ENCODE measurements at regions not wholly inside any gene's neighbourhood (a gene's known extent, or its start where the extent isn't known, plus 50 kb on each side); places are given as distances from the start of the nearest gene placed in this dataset.
"Not testable (repeated sequence)": the region's sequence is repeated elsewhere in the genome, so short reads cannot be mapped to it uniquely, and the experiment has no call there.

GRCh38 chr2:194383401-194383800, 1273.6 kb upstream of the SLC39A10 start:
- Histone ChIP-seq H3K27ac (ENCODE audit: low read length) (no peak overlapping the region), H3K27me3 (ENCODE audit: low read depth, low read length) (no peaks in the 10 kb centered on the region), H3K4me2 (ENCODE audit: low read length) (no peak overlapping the region), H3K4me1 (ENCODE audit: low read length) (no peaks in the 10 kb centered on the region), H3K36me3 (replicated peaks; ENCODE audit: low read depth, low read length) (no peaks in the 10 kb centered on the region), H4K20me1 (ENCODE audit: insufficient read depth, low read length) (no peaks in the 10 kb centered on the region), H3K79me2 (ENCODE audit: low read length) (no peaks in the 10 kb centered on the region), H2AFZ (ENCODE audit: low read depth, low read length) (no peak overlapping the region), H3K4me3 (ENCODE audit: low read length) (no peak overlapping the region), H3K9ac (ENCODE audit: low read length) (no peak overlapping the region), H3K9me3 (ENCODE audit: insufficient read depth, low read length) (peaks cover 2% of the 10 kb centered on the region; the same call in 1 of the 2 replicates)
- no peak for TF ChIP-seq EZH2phosphoT487 (IDR thresholded peaks at IDR 0.05; ENCODE audit: low read depth)
- TF ChIP-seq, protein P1, sequence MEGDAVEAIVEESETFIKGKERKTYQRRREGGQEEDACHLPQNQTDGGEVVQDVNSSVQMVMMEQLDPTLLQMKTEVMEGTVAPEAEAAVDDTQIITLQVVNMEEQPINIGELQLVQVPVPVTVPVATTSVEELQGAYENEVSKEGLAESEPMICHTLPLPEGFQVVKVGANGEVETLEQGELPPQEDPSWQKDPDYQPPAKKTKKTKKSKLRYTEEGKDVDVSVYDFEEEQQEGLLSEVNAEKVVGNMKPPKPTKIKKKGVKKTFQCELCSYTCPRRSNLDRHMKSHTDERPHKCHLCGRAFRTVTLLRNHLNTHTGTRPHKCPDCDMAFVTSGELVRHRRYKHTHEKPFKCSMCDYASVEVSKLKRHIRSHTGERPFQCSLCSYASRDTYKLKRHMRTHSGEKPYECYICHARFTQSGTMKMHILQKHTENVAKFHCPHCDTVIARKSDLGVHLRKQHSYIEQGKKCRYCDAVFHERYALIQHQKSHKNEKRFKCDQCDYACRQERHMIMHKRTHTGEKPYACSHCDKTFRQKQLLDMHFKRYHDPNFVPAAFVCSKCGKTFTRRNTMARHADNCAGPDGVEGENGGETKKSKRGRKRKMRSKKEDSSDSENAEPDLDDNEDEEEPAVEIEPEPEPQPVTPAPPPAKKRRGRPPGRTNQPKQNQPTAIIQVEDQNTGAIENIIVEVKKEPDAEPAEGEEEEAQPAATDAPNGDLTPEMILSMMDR (IDR thresholded peaks at IDR 0.05; ENCODE audit: low read depth, low read length) = no peak

DNA sequence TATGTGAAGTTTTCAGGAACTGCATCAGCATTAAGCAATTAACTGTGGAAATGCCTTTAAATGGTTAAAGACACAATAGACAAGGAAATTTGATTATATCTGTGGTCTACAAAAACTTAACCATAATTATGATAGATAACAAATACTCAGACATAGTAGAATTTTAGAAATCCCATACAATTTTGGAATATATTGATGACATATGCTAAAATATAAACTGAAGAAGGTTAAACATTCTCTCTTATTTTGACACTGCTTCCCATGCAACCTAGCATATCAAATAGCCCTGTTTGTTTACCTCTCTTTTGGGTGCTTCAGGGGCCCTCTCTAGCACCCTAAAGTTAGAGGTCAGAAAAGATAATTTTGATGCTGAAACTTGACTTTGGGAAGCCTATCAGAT, 1274.8 kb upstream of the SLC39A10 start:
- TF ChIP-seq, protein P1 (IDR thresholded peaks at IDR 0.05; ENCODE audit: low read depth, low read length) = no peak
- TF ChIP-seq EZH2phosphoT487 (IDR thresholded peaks at IDR 0.05; ENCODE audit: low read depth) = no peak

GRCh38 chr2:194380011-194380410, 1277.0 kb upstream of the SLC39A10 start:
- Histone ChIP-seq H3K9me3 (ENCODE audit: insufficient read depth, low read length) (peaks cover 2% of the 10 kb centered on the region; the same call in 1 of the 2 replicates), H4K20me1 (ENCODE audit: insufficient read depth, low read length) (no peaks in the 10 kb centered on the region)

More for the DNA sequence above, 1274.8 kb upstream of the SLC39A10 start:
- H3K9ac ChIP-seq (ENCODE audit: low read length) = no peak overlapping the region
- no peak overlapping the region for H3K4me2 ChIP-seq (ENCODE audit: low read length)
- no peaks in the 10 kb centered on the region for H4K20me1 ChIP-seq (ENCODE audit: insufficient read depth, low read length)
- H3K27ac ChIP-seq (ENCODE audit: low read length) = no peak overlapping the region
- no peaks in the 10 kb centered on the region for H3K27me3 ChIP-seq (ENCODE audit: low read depth, low read length)
- H3K9me3 ChIP-seq (ENCODE audit: insufficient read depth, low read length) = peaks cover 2% of the 10 kb centered on the region; the same call in 1 of the 2 replicates
- H3K4me3 ChIP-seq (ENCODE audit: low read length) = no peak overlapping the region
- H3K4me1 ChIP-seq (ENCODE audit: low read length) = no peaks in the 10 kb centered on the region
- no peaks in the 10 kb centered on the region for H3K36me3 ChIP-seq (replicated peaks; ENCODE audit: low read depth, low read length)
- H3K79me2 ChIP-seq (ENCODE audit: low read length) = no peaks in the 10 kb centered on the region
- H2AFZ ChIP-seq (ENCODE audit: low read depth, low read length) = no peak overlapping the region

GRCh38 chr2:194367390-194367789, 1289.6 kb upstream of the SLC39A10 start:
- H3K79me2 ChIP-seq (ENCODE audit: low read length); H2AFZ ChIP-seq (ENCODE audit: low read depth, low read length); H3K36me3 ChIP-seq (replicated peaks; ENCODE audit: low read depth, low read length); H3K27me3 ChIP-seq (ENCODE audit: low read depth, low read length); H3K9me3 ChIP-seq (ENCODE audit: insufficient read depth, low read length); H3K4me1 ChIP-seq (ENCODE audit: low read length); H3K4me3 ChIP-seq (ENCODE audit: low read length); H4K20me1 ChIP-seq (ENCODE audit: insufficient read depth, low read length); H3K27ac ChIP-seq (ENCODE audit: low read length); H3K4me2 ChIP-seq (ENCODE audit: low read length); H3K9ac ChIP-seq (ENCODE audit: low read length): not testable (repeated sequence)

More at GRCh38 chr2:194380011-194380410, 1277.0 kb upstream of the SLC39A10 start:
- Histone ChIP-seq H3K27ac (ENCODE audit: low read length) (no peak overlapping the region), H2AFZ (ENCODE audit: low read depth, low read length) (no peak overlapping the region), H3K4me1 (ENCODE audit: low read length) (no peaks in the 10 kb centered on the region), H3K27me3 (ENCODE audit: low read depth, low read length) (no peaks in the 10 kb centered on the region), H3K9ac (ENCODE audit: low read length) (no peak overlapping the region), H3K36me3 (replicated peaks; ENCODE audit: low read depth, low read length) (no peaks in the 10 kb centered on the region), H3K4me3 (ENCODE audit: low read length) (no peak overlapping the region), H3K4me2 (ENCODE audit: low read length) (no peak overlapping the region), H3K79me2 (ENCODE audit: low read length) (no peaks in the 10 kb centered on the region)
- TF ChIP-seq, protein P1 (IDR thresholded peaks at IDR 0.05; ENCODE audit: low read depth, low read length) = no peak
- no peak for TF ChIP-seq EZH2phosphoT487 (IDR thresholded peaks at IDR 0.05; ENCODE audit: low read depth)

DNA sequence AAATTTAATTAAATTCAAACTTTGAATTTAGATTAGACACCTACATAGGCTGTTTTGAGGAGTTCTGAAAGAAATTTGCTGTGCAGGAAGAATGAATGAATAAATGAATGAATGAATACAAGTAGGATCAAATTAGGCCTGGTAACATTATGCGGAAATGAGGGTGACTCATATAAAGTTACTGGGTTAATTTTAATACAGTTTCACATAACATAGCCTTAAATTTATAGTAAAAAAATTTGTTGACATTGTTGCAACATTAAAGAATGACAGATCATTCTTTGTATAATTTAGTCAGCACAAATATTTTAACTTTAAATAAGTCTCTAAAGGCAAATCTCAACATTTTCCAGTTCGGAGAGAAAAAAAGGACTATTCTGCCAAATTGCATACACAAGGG, 1293.1 kb upstream of the SLC39A10 start:
- H3K27me3 ChIP-seq (ENCODE audit: low read depth, low read length) = no peaks in the 10 kb centered on the region
- no peak overlapping the region for H3K9ac ChIP-seq (ENCODE audit: low read length)
- H3K4me3 ChIP-seq (ENCODE audit: low read length) = no peak overlapping the region
- no peaks in the 10 kb centered on the region for H4K20me1 ChIP-seq (ENCODE audit: insufficient read depth, low read length)
- no peak overlapping the region for H2AFZ ChIP-seq (ENCODE audit: low read depth, low read length)
- no peak overlapping the region for H3K4me2 ChIP-seq (ENCODE audit: low read length)
- no peaks in the 10 kb centered on the region for H3K4me1 ChIP-seq (ENCODE audit: low read length)
- no peaks in the 10 kb centered on the region for H3K9me3 ChIP-seq (ENCODE audit: insufficient read depth, low read length)
- H3K27ac ChIP-seq (ENCODE audit: low read length) = no peak overlapping the region
- no peaks in the 10 kb centered on the region for H3K36me3 ChIP-seq (replicated peaks; ENCODE audit: low read depth, low read length)
- H3K79me2 ChIP-seq (ENCODE audit: low read length) = no peaks in the 10 kb centered on the region
- TF ChIP-seq EZH2phosphoT487 (IDR thresholded peaks at IDR 0.05; ENCODE audit: low read depth) = no peak
- TF ChIP-seq, protein P1 (IDR thresholded peaks at IDR 0.05; ENCODE audit: low read depth, low read length) = no peak
